Keratinocyte (primary cell): ENCODE measurements at regions not wholly inside any gene's neighbourhood (a gene's known extent, or its start where the extent isn't known, plus 50 kb on each side); places are given as distances from the start of the nearest gene placed in this dataset.

Experiments used
- DNase-seq: peaks from one replicate; pipeline ENCODE4 v3.0.0-alpha.2; 2011; ENCODE audit warnings: low read depth, missing footprints, low spot score
- FAIRE-seq: peaks from 2 replicates; lab custom pipeline; 2011; peaks lifted over from hg19 to GRCh38; lab: Jason Lieb, UNC
- H2AFZ ChIP-seq: 2 replicates; pipeline ENCODE4 v1.6.0; 2012; ENCODE audit warnings: low read length, control low read depth, inconsistent platforms; ENCODE audit not compliant: control insufficient read depth
- H3K27ac ChIP-seq: 2 replicates; pipeline ENCODE4 v1.5.1; 2011; ENCODE audit warnings: low read length; ENCODE audit not compliant: control insufficient read depth, insufficient read depth
- H3K27me3 ChIP-seq: 3 replicates; pipeline ENCODE4 v1.6.0; 2011; ENCODE audit warnings: low read length; ENCODE audit not compliant: control insufficient read depth, insufficient read depth; ENCODE audit errors: extremely low read depth
- H3K36me3 ChIP-seq, 2 experiments: 2 replicates in 1 of 2; 3 replicates in 1 of 2; pipeline ENCODE4 v1.5.1; 2011; ENCODE audit warnings: low read length in 2 of 2, mild to moderate bottlenecking in 1 of 2; ENCODE audit not compliant: control insufficient read depth in 2 of 2, insufficient read depth in 2 of 2; ENCODE audit errors: extremely low read depth in 1 of 2
- H3K4me1 ChIP-seq: 3 replicates; pipeline ENCODE4 v1.5.1; 2011; ENCODE audit warnings: low read length; ENCODE audit not compliant: control insufficient read depth, insufficient read depth; ENCODE audit errors: extremely low read depth
- H3K4me2 ChIP-seq: 3 replicates; pipeline ENCODE4 v1.6.0; 2011; ENCODE audit warnings: low read depth, low read length; ENCODE audit not compliant: control insufficient read depth, insufficient read depth; ENCODE audit errors: extremely low read depth
- H3K4me3 ChIP-seq, 3 experiments: fragments of 200-600 bp in 1 of 3; sonication (generic) in 1 of 3; 2 replicates in 2 of 3; 3 replicates in 1 of 3; pipeline ENCODE4 v1.5.1; 2011 to 2016; ENCODE audit warnings: low read length in 3 of 3, mild to moderate bottlenecking in 3 of 3, control low read depth in 2 of 3, inconsistent platforms in 1 of 3, low read depth in 1 of 3, mixed read lengths in 1 of 3, mixed run types in 1 of 3, moderate library complexity in 1 of 3; ENCODE audit not compliant: control insufficient read depth in 2 of 3, insufficient read depth in 2 of 3; ENCODE audit errors: extremely low read depth in 1 of 3
- H3K79me2 ChIP-seq: 2 replicates; pipeline ENCODE4 v1.6.0; 2012; ENCODE audit warnings: low read length; ENCODE audit not compliant: control insufficient read depth, insufficient read depth
- H3K9ac ChIP-seq: 3 replicates; pipeline ENCODE4 v1.6.0; 2011; ENCODE audit warnings: low read length; ENCODE audit not compliant: control insufficient read depth, insufficient read depth; ENCODE audit errors: extremely low read depth
- H3K9me1 ChIP-seq: 3 replicates; pipeline ENCODE4 v1.6.0; 2011; ENCODE audit warnings: low read length; ENCODE audit not compliant: control insufficient read depth, insufficient read depth; ENCODE audit errors: extremely low read depth
- H3K9me3 ChIP-seq: 2 replicates; pipeline ENCODE4 v1.5.1; 2012; ENCODE audit warnings: low read depth, low read length; ENCODE audit not compliant: control insufficient read depth
- H4K20me1 ChIP-seq: 3 replicates; pipeline ENCODE4 v1.6.0; 2011; ENCODE audit warnings: low read length; ENCODE audit not compliant: control insufficient read depth, insufficient read depth; ENCODE audit errors: extremely low read depth
- CTCF ChIP-seq, 3 experiments: IDR thresholded peaks in 1 of 3; conservative IDR thresholded peaks in 1 of 3; optimal IDR thresholded peaks in 1 of 3; 2 replicates in 2 of 3; 3 replicates in 1 of 3; pipeline versions ENCODE3 to v1.5.1; 2011; ENCODE audit warnings: low read length in 3 of 3, mild to moderate bottlenecking in 3 of 3, moderate library complexity in 2 of 3, control low read depth in 1 of 3, inconsistent platforms in 1 of 3; ENCODE audit not compliant: insufficient read depth in 2 of 3; ENCODE audit errors: extremely low read depth in 1 of 3
- EZH2 ChIP-seq: IDR thresholded peaks from one replicate; pipeline ENCODE4 v1.6.1; 2012; ENCODE audit warnings: inconsistent platforms, mild to moderate bottlenecking, low read length, moderate library complexity
- dilution Hi-C: fragments of 300-500 bp; cut with MboI; formaldehyde crosslinking; loops from one replicate; pipeline ENCODE4 v1.7.0; 2020; ENCODE audit warnings: low sequenced_read_pairs; ENCODE audit not compliant: extremely low pct_ligation_motif_present

GRCh38 chrX:113287761-113288160 lies 447.1 kb upstream of the AMOT start:
- FAIRE-seq (no peak), DNase-seq (no peak)
- Histone ChIP-seq H3K4me3 (no peak overlapping the region), H3K9me3 (no peaks in the 10 kb centered on the region), H3K9me1 (no peaks in the 10 kb centered on the region), H3K36me3 (no peaks in the 10 kb centered on the region), H2AFZ (no peak overlapping the region), H3K27me3 (no peaks in the 10 kb centered on the region), H4K20me1 (no peaks in the 10 kb centered on the region), H3K9ac (no peak overlapping the region), H3K79me2 (no peaks in the 10 kb centered on the region), H3K4me1 (no peaks in the 10 kb centered on the region), H3K4me2 (no peak overlapping the region), H3K27ac (no peak overlapping the region)
- TF ChIP-seq CTCF (optimal IDR thresholded peaks at IDR 0.05 in 1 of 3, IDR thresholded peaks at IDR 0.05 in 1 of 3, conservative IDR thresholded peaks at IDR 0.05 in 1 of 3; ENCODE audit: extremely low read depth in 1 of 3, insufficient read depth in 2 of 3, low read length in 3 of 3) (no peak), EZH2 (no peak)
- dilution Hi-C loops = no loop called here

GRCh38 chrX:113275804-113276203 lies 435.2 kb upstream of the AMOT start:
- dilution Hi-C loops = no loop called here
- FAIRE-seq = no peak
- Histone ChIP-seq H3K9me3 (no peaks in the 10 kb centered on the region), H3K36me3 (no peaks in the 10 kb centered on the region), H3K9me1 (no peaks in the 10 kb centered on the region), H2AFZ (no peak overlapping the region), H3K27ac (no peak overlapping the region), H3K79me2 (no peaks in the 10 kb centered on the region), H3K4me2 (no peak overlapping the region), H3K27me3 (no peaks in the 10 kb centered on the region), H3K4me3 (no peak overlapping the region), H3K4me1 (no peaks in the 10 kb centered on the region), H4K20me1 (no peaks in the 10 kb centered on the region), H3K9ac (no peak overlapping the region)
- DNase-seq = no peak
- TF ChIP-seq EZH2 (no peak), CTCF (optimal IDR thresholded peaks at IDR 0.05 in 1 of 3, IDR thresholded peaks at IDR 0.05 in 1 of 3, conservative IDR thresholded peaks at IDR 0.05 in 1 of 3; ENCODE audit: extremely low read depth in 1 of 3, insufficient read depth in 2 of 3, low read length in 3 of 3) (no peak)
